K562 (cell line): ENCODE measurements at regions not wholly inside any gene's neighbourhood (a gene's known extent, or its start where the extent isn't known, plus 50 kb on each side); places are given as distances from the start of the nearest gene placed in this dataset.

Experiments used
- ATAC-seq: fragments of 200-7000 bp; cut with Tn5 transposase; 3 replicates; pipeline ENCODE4 v1.9.1; 2020; ENCODE audit warnings: moderate library complexity
- BruUV-seq: library from RNA; stranded (reverse); fragments of 400-500 nt; replicated peaks from 2 replicates; lab custom pipeline; 2021; lab: Mats Ljungman, UMichigan
- CTCF ChIA-PET: fragments of 300-600 bp; formaldehyde crosslinking; extraction: SDS; loops from one replicate; lab custom pipeline; 2021; ENCODE audit warnings: low intra/inter-chr PET ratio; lab: Yijun Ruan, JAX
- POLR2A ChIA-PET: fragments of 300-600, 350-650 bp; sonication (Branson Sonifier 250); formaldehyde crosslinking; extraction: SDS; loops from one replicate; lab custom pipeline; 2021; ENCODE audit warnings: antibody characterized with exemption, inconsistent platforms; lab: Yijun Ruan, JAX
- DNase-seq, 4 experiments: peaks; one replicate each; pipeline versions ENCODE4 v3.0.0 to v3.0.0-alpha.2; 2011 to 2018; ENCODE audit warnings: low spot score in 3 of 4, mixed read lengths in 3 of 4; ENCODE audit errors: extremely low read depth in 1 of 4
- FAIRE-seq: peaks from 2 replicates; lab custom pipeline; 2011; peaks lifted over from hg19 to GRCh38; lab: Jason Lieb, UNC
- H2AFZ ChIP-seq: 2 replicates; pipeline ENCODE4 v1.6.0; 2011; ENCODE audit warnings: low read depth, low read length, control low read depth, inconsistent platforms
- H3K27ac ChIP-seq: fragments of 200-600 bp; 3 replicates; pipeline ENCODE4 v1.8.0; 2011; ENCODE audit warnings: low read depth, mild to moderate bottlenecking, control low read depth, inconsistent platforms, low read length, moderate library complexity, mixed read lengths; ENCODE audit errors: extremely low read depth
- H3K27me3 ChIP-seq, 2 experiments: fragments of 300-600 bp in 1 of 2; 2 replicates in 1 of 2; 3 replicates in 1 of 2; pipeline versions ENCODE4 v1.6.0 to v1.8.0; 2011; ENCODE audit warnings: inconsistent platforms in 2 of 2, low read length in 2 of 2, mild to moderate bottlenecking in 1 of 2, mixed read lengths in 1 of 2, moderate library complexity in 1 of 2; ENCODE audit not compliant: control insufficient read depth in 2 of 2, insufficient read depth in 2 of 2
- H3K36me3 ChIP-seq: fragments of 300-600 bp; 3 replicates; pipeline ENCODE4 v1.8.0; 2011; ENCODE audit warnings: mild to moderate bottlenecking, low read length, inconsistent platforms; ENCODE audit not compliant: control insufficient read depth, insufficient read depth
- H3K4me1 ChIP-seq, 2 experiments: fragments of 200-600 bp in 1 of 2; replicated peaks in 1 of 2; 2 replicates in 1 of 2; 3 replicates in 1 of 2; pipeline versions ENCODE4 v1.5.1 to v1.8.0; 2011; ENCODE audit warnings: inconsistent platforms in 2 of 2, low read length in 2 of 2, mild to moderate bottlenecking in 1 of 2, mixed read lengths in 1 of 2, moderate library complexity in 1 of 2; ENCODE audit not compliant: control insufficient read depth in 2 of 2, insufficient read depth in 2 of 2
- H3K4me2 ChIP-seq: 2 replicates; pipeline ENCODE4 v1.6.1; 2011; ENCODE audit warnings: low read length, control low read depth, inconsistent platforms, mixed read lengths; ENCODE audit not compliant: insufficient read depth
- H3K4me3 ChIP-seq: fragments of 200-600 bp; sonication (generic), shearing (Covaris generic); 2 replicates; pipeline ENCODE4 v1.5.1; 2016; ENCODE audit warnings: control low read depth, inconsistent platforms
- H3K79me2 ChIP-seq: fragments of 200-600 bp; 3 replicates; pipeline ENCODE4 v1.8.0; 2011; ENCODE audit warnings: low read length, inconsistent platforms; ENCODE audit not compliant: control insufficient read depth, insufficient read depth
- H3K9ac ChIP-seq, 2 experiments: 2 replicates each; pipeline versions ENCODE4 v1.6.0 to v1.6.1; 2011; ENCODE audit warnings: low read depth in 2 of 2, low read length in 2 of 2, control low read depth in 1 of 2, inconsistent platforms in 1 of 2, mild to moderate bottlenecking in 1 of 2, mixed read lengths in 1 of 2; ENCODE audit not compliant: insufficient read depth in 1 of 2
- H3K9me1 ChIP-seq: one replicate; pipeline ENCODE4 v1.6.0; 2011; ENCODE audit warnings: inconsistent platforms, mild to moderate bottlenecking, low read length, moderate library complexity; ENCODE audit not compliant: control insufficient read depth, insufficient read depth
- H3K9me3 ChIP-seq: replicated peaks from 2 replicates; pipeline ENCODE4 v1.5.1; 2011; ENCODE audit warnings: low read depth, low read length, inconsistent platforms; ENCODE audit not compliant: control insufficient read depth, insufficient read depth
- H4K20me1 ChIP-seq: replicated peaks from 2 replicates; pipeline ENCODE4 v1.6.1; 2011; ENCODE audit warnings: low read length, inconsistent platforms, mixed read lengths; ENCODE audit not compliant: control insufficient read depth, insufficient read depth
- CREB5 ChIP-seq: fragments of 250-450 bp; sonication (Bioruptor Pico); IDR thresholded peaks from 2 replicates; pipeline ENCODE4 v1.5.0; 2020; ENCODE audit warnings: mild to moderate bottlenecking
- CTBP1 ChIP-seq: fragments of 450-650 bp; IDR thresholded peaks from 2 replicates; pipeline ENCODE4 v1.6.1; 2016; ENCODE audit warnings: borderline replicate concordance
- CTCF ChIP-seq, 3 experiments: IDR thresholded peaks in 2 of 3; conservative IDR thresholded peaks in 1 of 3; 2 replicates each; pipeline ENCODE4 v1.5.1; 2011 to 2012; ENCODE audit warnings: low read length in 3 of 3, mild to moderate bottlenecking in 3 of 3, control low read depth in 2 of 3, improper control_type of control experiment in 1 of 3, inconsistent platforms in 1 of 3, low read depth in 1 of 3, mixed read lengths in 1 of 3, moderate library complexity in 1 of 3; ENCODE audit not compliant: insufficient read depth in 2 of 3
- FOXK1 ChIP-seq: sonication (generic); formaldehyde crosslinking; IDR thresholded peaks from 2 replicates; pipeline ENCODE4 v1.8.0; 2022; ENCODE audit warnings: missing genetic modification reagents, mild to moderate bottlenecking, borderline replicate concordance
- SMAD3 ChIP-seq: fragments of 450-650 bp; formaldehyde crosslinking; conservative IDR thresholded peaks from 2 replicates; pipeline ENCODE4 v1.4.0; 2020; ENCODE audit warnings: mild to moderate bottlenecking
- TRIM25 ChIP-seq: fragments of 450-650 bp; IDR thresholded peaks from 2 replicates; pipeline ENCODE4 v1.7.0; 2016; ENCODE audit warnings: borderline replicate concordance
- ZNF121 ChIP-seq: sonication (generic); formaldehyde crosslinking; conservative IDR thresholded peaks from 2 replicates; pipeline ENCODE4 v1.8.0; 2022; ENCODE audit warnings: missing genetic modification reagents
- ZNF274 ChIP-seq: IDR thresholded peaks from 2 replicates; pipeline ENCODE4 v1.6.1; 2011; ENCODE audit warnings: low read depth, mild to moderate bottlenecking, low read length, moderate library complexity, borderline replicate concordance
- WGBS: fragments of 100-300 bp; shearing (Covaris generic); methylation state at CpG from one replicate; pipeline ENCODE4 v1.1.6; 2016; ENCODE audit warnings: low coverage, mixed read lengths; ENCODE audit not compliant: insufficient coverage; ENCODE audit errors: missing lambda C conversion rate; 5-methylcytosine and 5-hydroxymethylcytosine counted together
- in situ Hi-C: fragments of 300-500 bp; cut with MboI; formaldehyde crosslinking; loops from 4 replicates; pipeline ENCODE4 v1.15.0; 2018; ENCODE audit warnings: inconsistent platforms, mixed read lengths
- intact Hi-C: fragments of 100-400 bp; cut with micrococcal nuclease; formaldehyde crosslinking; loops from 2 replicates; pipeline ENCODE4 v1.14.2; 2022

GRCh38 chr7:51860305-51860704 lies 543.7 kb upstream of the COBL start:
- no peak for FAIRE-seq
- Histone ChIP-seq H3K4me2 (no peak overlapping the region), H2AFZ (no peak overlapping the region), H3K27me3 (no peaks in the 10 kb centered on the region), H3K79me2 (no peaks in the 10 kb centered on the region), H3K4me1 (no peaks in the 10 kb centered on the region), H3K9ac (no peak overlapping the region), H3K27ac (no peak overlapping the region), H3K9me3 (no peaks in the 10 kb centered on the region), H3K4me3 (no peak overlapping the region), H3K36me3 (no peaks in the 10 kb centered on the region), H4K20me1 (no peaks in the 10 kb centered on the region), H3K9me1 (no peaks in the 10 kb centered on the region)
- POLR2A ChIA-PET, result no interaction called here
- ATAC-seq, result no peak
- intact Hi-C loops (no loop called here), in situ Hi-C loops (no loop called here)
- 5% methylated on average over 2 of the region's 2 CpGs for WGBS
- DNase-seq, result no peak
- CTCF ChIA-PET, result no interaction called here
- BruUV-seq, result no TSS peak
- TF ChIP-seq CTCF (IDR thresholded peaks at IDR 0.05 in 2 of 3, conservative IDR thresholded peaks at IDR 0.05 in 1 of 3; ENCODE audit: insufficient read depth in 2 of 3, low read depth in 1 of 3, low read length in 3 of 3) (no peak), ZNF121 (no peak), CREB5 (CRISPR knock-in tag) (no peak), CTBP1 (no peak), SMAD3 (CRISPR knock-in tag) (no peak), TRIM25 (no peak), FOXK1 (CRISPR knock-in tag) (no peak), ZNF274 (no peak)
